Activated T-helper 1 cell treated with anti-CD3 and anti-CD28 coated beads, Interleukin-12 subunit alpha, Interleukin-12 subunit beta, Interleukin-2, Interleukin-4 antibody, amounts not matched to agents 30 ng/mL and 10 ng/mL and 1 ng/mL, durations not matched to agents 14 hours and 24 hours and 36 hours (primary cell): ENCODE measurements at regions not wholly inside any gene's neighbourhood (a gene's known extent, or its start where the extent isn't known, plus 50 kb on each side); places are given as distances from the start of the nearest gene placed in this dataset.

ENCODE experiments used
- DNase-seq: peaks from one replicate; pipeline ENCODE4 v3.0.0; 2021; ENCODE audit warnings: low spot score
- H3K27ac Mint-ChIP-seq: one replicate; pipeline ENCODE4 v1.8.0; 2021; ENCODE audit warnings: mild to moderate bottlenecking, mixed read lengths
- H3K27me3 Mint-ChIP-seq: one replicate; pipeline ENCODE4 v1.8.0; 2022; ENCODE audit warnings: mild to moderate bottlenecking, moderate library complexity, mixed read lengths; ENCODE audit not compliant: insufficient read depth
- H3K36me3 Mint-ChIP-seq: one replicate; pipeline ENCODE4 v1.8.0; 2021; ENCODE audit warnings: low read depth, mixed read lengths
- H3K4me1 Mint-ChIP-seq: one replicate; pipeline ENCODE4 v1.8.0; 2021; ENCODE audit warnings: low read depth, mixed read lengths
- H3K4me3 Mint-ChIP-seq: one replicate; pipeline ENCODE4 v1.8.0; 2021; ENCODE audit warnings: mild to moderate bottlenecking, moderate library complexity, mixed read lengths
- H3K9me3 Mint-ChIP-seq: one replicate; pipeline ENCODE4 v1.8.0; 2021; ENCODE audit warnings: mixed read lengths
- intact Hi-C: fragments of 100-400 bp; cut with micrococcal nuclease; formaldehyde crosslinking; loops from one replicate; pipeline ENCODE4 v1.15.1; 2024

DNA sequence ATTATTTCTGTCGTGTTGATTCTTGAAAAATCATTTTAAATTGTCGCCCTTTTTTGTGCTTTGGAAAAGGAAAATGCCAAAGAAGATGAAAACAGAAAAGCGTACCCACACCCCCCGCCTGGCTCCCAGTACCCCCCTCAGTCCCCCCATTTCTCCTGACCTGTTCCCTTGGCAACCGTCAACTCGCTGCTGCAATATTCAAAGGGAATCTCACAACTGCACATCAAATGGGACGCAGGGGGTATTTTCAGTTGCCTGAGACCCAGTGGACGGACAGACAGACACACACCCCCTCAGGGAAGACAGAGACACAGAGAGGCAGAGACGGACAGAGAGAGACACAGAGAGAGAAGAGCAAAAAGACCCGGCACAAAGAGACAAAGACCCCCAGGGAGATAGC, 83.5 kb upstream of the PRR20G start:
- intact Hi-C loops, result no loop called here
- no peak for DNase-seq
- Mint-ChIP-seq H3K4me3 (no peak overlapping the region), H3K27ac (no peak overlapping the region), H3K27me3 (peaks cover 2% of the 10 kb centered on the region), H3K9me3 (no peaks in the 10 kb centered on the region), H3K36me3 (no peaks in the 10 kb centered on the region), H3K4me1 (no peaks in the 10 kb centered on the region)

DNA sequence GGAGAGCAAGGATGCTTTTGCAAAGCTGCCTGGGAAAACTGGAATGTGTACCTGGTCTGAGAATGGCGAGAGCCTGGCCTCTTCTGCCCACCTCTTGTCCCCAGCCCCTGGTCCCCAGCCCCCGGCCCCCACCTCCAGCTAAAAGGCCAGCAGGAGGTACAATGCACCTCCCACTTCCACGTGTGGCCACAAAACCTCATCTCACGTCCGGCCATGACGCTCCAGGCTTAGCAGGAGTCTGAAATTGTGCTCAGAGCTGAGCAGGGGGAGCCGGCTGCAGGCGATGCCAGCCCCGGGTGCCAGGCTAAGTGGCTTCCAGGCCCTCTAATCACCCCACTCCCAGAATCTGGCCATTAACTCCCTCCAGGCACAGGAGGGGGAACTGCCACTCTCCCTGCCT, 83.1 kb upstream of the PRR20G start:
- no peaks in the 10 kb centered on the region for H3K36me3 Mint-ChIP-seq

DNA sequence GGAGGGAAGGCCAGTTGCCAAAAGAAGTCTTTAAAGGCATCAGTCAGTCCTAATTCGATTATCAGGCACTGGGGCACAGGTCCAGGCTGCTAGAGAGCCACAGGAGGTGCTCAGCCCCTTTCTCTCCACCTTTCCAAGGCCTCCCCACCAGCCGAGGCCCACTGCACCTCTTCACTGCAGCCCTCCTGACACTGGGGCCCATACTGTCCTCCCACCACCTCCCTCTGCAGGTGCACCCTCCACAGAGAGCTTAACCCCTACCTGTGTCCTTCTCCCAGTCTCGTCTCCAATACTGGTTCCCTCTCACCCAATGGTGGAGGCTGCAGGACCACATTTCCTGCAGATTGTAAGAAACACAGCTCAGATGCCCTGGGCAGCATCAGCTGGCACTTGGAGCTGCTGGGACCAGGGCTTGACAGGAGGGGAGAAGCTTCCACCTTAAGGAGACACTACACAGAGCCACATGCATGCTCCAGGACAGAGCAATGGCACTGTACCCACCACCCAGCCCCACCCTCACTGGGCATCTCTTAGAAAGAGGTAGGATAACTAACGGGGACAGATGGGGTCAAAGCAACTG, 81.6 kb upstream of the PRR20G start:
- H3K4me1 Mint-ChIP-seq, result no peaks in the 10 kb centered on the region
- intact Hi-C loops, result no loop called here
- no peak overlapping the region for H3K4me3 Mint-ChIP-seq
- no peak for DNase-seq
- peaks cover 2% of the 10 kb centered on the region for H3K27me3 Mint-ChIP-seq
- no peaks in the 10 kb centered on the region for H3K9me3 Mint-ChIP-seq
- no peaks in the 10 kb centered on the region for H3K36me3 Mint-ChIP-seq
- H3K27ac Mint-ChIP-seq, result no peak overlapping the region

More for the DNA sequence above, 83.1 kb upstream of the PRR20G start:
- no peaks in the 10 kb centered on the region for H3K9me3 Mint-ChIP-seq
- H3K27ac Mint-ChIP-seq, result no peak overlapping the region
- DNase-seq, result no peak
- peaks cover 2% of the 10 kb centered on the region for H3K27me3 Mint-ChIP-seq
- H3K4me1 Mint-ChIP-seq, result no peaks in the 10 kb centered on the region
- intact Hi-C loops, result no loop called here
- H3K4me3 Mint-ChIP-seq, result no peak overlapping the region

DNA sequence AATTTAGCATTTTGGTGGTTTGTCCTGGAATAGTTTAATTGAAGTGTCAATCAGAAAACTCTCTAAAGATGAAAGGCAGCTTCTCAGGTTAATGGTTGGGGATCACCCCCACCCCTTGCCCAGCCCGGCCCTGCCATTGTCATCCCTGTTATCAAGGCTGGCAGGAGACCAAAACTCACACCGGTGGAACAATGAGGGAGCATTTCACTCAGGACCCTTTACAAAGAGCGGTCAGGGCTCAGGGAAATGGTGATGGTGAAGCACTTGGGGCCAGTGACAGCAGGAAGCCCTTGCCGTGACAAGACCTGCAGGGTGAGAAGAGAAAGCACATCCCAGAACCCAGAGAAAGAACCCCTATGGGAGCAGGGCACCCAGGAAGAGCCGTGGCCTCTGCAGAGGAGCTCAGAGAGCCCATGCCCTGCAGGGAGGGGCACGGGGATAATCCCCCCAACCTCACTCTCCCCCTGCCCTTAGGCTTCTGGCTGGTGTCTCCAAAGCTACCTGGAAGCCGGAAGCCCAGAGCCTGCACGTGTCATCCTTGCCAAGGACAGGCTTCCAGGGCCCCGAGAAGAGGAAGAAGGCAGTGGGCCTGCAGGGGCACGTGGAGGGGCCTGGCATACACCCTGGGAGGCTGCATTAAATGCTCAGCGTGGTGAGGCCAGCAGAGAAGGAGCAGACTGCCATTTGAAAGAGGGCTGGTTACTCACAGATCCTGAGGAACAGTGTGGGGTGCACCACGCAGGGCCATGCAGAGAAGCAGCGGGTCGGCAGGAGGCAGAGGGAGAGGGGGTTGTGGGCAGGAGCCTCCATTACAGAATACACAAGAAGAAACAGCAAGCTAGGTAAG, 80.6 kb upstream of the PRR20G start:
- Mint-ChIP-seq H3K27ac (no peak overlapping the region), H3K9me3 (no peaks in the 10 kb centered on the region), H3K36me3 (no peaks in the 10 kb centered on the region), H3K4me1 (no peaks in the 10 kb centered on the region), H3K4me3 (no peak overlapping the region), H3K27me3 (peaks cover 2% of the 10 kb centered on the region)
- DNase-seq, result no peak
- intact Hi-C loops, result no loop called here

DNA sequence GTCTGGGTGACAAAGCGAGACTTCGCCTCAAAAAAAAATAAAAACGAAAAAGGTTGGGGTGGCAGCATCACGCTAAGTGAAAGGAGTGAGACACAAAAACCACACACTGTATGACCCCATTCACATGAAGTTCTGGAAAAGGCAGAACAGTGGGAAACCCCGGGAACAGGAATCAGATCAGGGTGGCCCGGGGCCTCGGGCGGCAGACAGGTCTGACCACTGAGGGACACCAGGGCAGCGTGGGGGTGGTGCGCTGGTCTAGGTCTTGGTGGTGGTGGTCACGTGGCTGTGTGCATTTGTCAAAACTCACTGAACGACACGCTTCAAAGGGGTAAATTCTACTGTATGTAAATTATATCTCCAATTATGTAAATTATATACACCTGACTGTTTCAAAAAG, 79.7 kb upstream of the PRR20G start:
- peaks cover 2% of the 10 kb centered on the region for H3K27me3 Mint-ChIP-seq
- DNase-seq, result no peak
- peak overlapping the region; percentile 45 for H3K27ac Mint-ChIP-seq
- intact Hi-C loops, result no loop called here
- no peaks in the 10 kb centered on the region for H3K9me3 Mint-ChIP-seq
- H3K4me3 Mint-ChIP-seq, result no peak overlapping the region
- no peaks in the 10 kb centered on the region for H3K4me1 Mint-ChIP-seq
- no peaks in the 10 kb centered on the region for H3K36me3 Mint-ChIP-seq

DNA sequence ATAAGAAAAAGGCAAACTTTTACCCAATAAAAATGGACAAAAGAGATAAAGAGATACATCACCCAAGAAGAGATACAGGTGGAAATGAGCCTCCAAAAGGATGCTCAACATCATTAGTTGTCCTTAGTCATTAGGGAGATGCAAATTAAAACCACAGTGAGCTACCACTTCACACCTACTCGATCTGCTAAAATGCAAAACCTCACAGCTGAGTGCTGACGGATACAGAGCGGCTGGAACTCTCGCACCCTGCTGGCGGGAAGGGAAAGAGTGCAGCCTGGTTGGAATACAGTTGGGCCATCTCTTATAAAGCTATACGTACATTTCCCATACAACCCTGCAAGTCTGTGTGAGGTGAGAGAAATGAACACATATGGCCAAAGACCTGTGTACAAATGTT, 78.5 kb upstream of the PRR20G start:
- H3K4me3 Mint-ChIP-seq, result no peak overlapping the region
- no peaks in the 10 kb centered on the region for H3K9me3 Mint-ChIP-seq
- peaks cover 2% of the 10 kb centered on the region for H3K27me3 Mint-ChIP-seq
- no peak overlapping the region for H3K27ac Mint-ChIP-seq
- no peak for DNase-seq
- H3K4me1 Mint-ChIP-seq, result no peaks in the 10 kb centered on the region
- H3K36me3 Mint-ChIP-seq, result no peaks in the 10 kb centered on the region
- intact Hi-C loops, result no loop called here

DNA sequence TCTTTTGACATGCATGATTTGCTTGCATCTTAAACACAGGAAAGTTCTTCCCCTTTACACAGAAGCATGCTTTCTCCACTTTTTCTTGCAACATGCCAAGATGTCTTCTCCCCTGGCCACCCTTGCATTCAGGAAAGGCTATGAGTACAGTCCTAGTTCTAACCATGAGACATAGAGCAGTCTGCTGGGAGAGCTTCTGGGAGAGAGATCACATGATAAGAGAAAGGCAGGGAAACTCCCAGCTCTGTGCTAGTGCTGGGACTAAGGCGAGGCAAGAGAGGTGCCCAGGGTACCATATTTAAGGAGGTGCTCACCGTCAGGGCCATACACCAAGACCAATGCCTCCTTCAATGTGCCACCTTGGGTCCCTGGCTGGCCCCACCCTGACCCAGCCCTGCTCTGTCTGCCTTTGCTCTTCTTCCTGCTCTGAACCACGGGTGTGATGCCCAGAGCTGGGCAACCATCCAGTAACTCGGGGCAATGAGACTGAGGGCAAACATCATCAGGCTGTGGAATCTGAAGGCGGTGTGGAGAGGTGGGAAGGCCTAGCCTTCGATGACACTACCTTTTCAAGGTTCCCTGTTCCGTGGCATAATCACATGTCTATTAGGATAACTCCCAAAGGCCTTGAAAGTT, 77.4 kb upstream of the PRR20G start:
- intact Hi-C loops, result no loop called here
- no peak overlapping the region for H3K4me3 Mint-ChIP-seq

DNA sequence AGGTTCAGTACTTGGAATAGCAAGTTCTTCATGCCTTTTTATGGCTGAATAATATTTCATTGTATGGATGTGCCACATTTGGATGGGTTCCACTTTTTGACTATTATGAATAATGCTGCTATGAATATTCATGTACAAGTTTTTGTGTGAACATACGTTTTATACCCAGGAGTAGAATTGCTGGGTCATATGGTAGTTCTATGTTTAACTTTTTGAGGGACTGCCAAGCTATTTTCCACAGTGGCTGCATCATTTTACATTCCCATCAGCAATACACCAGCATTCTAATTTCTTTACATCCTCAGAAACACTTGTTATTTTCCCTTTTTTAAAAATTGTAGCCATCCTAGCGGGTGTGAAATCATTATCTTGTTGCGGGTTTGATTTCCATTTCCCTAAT, 76.0 kb upstream of the PRR20G start:
- Mint-ChIP-seq H3K27me3 (peaks cover 2% of the 10 kb centered on the region), H3K4me3 (no peak overlapping the region), H3K27ac (no peak overlapping the region), H3K9me3 (no peaks in the 10 kb centered on the region), H3K36me3 (no peaks in the 10 kb centered on the region), H3K4me1 (no peaks in the 10 kb centered on the region)
- no peak for DNase-seq
- intact Hi-C loops, result no loop called here

More for the DNA sequence above, 77.4 kb upstream of the PRR20G start:
- H3K36me3 Mint-ChIP-seq, result no peaks in the 10 kb centered on the region
- no peaks in the 10 kb centered on the region for H3K4me1 Mint-ChIP-seq
- peaks cover 2% of the 10 kb centered on the region for H3K27me3 Mint-ChIP-seq
- H3K27ac Mint-ChIP-seq, result no peak overlapping the region
- DNase-seq, result no peak
- H3K9me3 Mint-ChIP-seq, result no peaks in the 10 kb centered on the region

DNA sequence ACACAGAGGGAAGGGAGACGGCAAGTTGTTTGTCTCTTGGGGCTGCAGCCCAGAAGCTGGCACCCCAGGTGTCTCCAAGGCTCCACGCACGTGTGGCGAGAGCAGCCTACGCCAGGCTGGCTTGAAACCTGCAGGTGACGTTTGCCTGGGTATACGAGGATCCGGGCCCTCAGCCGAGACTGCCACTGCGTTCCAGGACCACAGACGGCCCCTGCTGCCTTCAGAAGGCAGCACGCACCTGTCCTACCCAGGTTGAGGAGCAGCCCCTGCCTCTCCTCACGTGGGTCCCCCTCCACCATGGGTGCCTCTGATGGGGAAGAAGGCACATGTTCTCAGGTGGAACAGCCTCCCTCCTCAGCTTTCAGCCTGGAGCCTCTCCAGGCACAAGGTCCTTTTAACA, 75.3 kb upstream of the PRR20G start:
- Mint-ChIP-seq H3K9me3 (peaks cover 4% of the 10 kb centered on the region), H3K27me3 (peaks cover 3% of the 10 kb centered on the region), H3K4me3 (no peak overlapping the region), H3K36me3 (no peaks in the 10 kb centered on the region), H3K27ac (no peak overlapping the region), H3K4me1 (no peaks in the 10 kb centered on the region)
- no peak for DNase-seq
- intact Hi-C loops, result no loop called here

DNA sequence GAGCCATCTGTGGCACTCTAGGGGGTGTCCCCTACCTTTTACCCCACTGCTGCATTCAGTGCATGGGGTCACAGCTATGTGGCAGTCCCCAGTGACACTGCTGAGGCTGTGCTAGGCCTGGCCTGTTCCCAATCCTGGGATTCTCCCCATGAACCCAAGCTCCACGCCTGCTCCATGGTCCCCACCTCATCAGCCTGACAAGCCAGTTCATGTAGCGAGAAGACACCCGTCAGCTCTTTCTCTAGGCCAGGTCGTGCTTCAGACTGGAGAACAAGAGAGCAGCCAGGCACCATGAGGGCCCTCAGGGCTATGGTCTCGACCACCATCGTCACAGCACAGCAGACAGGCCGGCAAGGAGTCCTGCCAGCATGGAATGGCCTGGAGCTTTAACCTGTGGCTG, 72.8 kb upstream of the PRR20G start:
- Mint-ChIP-seq H3K27ac (no peak overlapping the region), H3K36me3 (no peaks in the 10 kb centered on the region), H3K4me1 (no peaks in the 10 kb centered on the region), H3K27me3 (peaks cover 2% of the 10 kb centered on the region), H3K4me3 (no peak overlapping the region), H3K9me3 (peaks cover 19% of the 10 kb centered on the region)
- no peak for DNase-seq
- intact Hi-C loops, result no loop called here

DNA sequence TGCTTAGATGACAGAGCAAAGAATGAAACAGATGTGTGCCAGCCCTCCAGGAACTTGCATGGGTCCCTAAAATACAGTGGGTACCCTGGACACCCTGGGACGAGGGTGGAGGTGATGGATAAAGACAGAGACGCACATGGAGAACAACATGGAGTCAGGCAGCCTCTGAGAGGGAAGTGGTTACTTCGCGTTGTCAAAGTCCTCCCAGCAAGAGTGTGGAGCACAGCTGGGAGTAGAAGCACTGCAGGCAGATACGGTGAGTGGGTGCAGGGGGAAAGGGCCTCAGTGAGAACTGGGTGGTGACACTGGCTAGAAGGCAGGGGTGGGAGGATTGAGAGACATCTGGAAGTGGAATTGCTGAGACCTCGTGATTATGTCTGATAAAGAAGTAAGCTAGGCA, 70.8 kb upstream of the PRR20G start:
- intact Hi-C loops, result no loop called here
- H3K9me3 Mint-ChIP-seq, result peaks cover 19% of the 10 kb centered on the region
- no peak overlapping the region for H3K4me3 Mint-ChIP-seq
- DNase-seq, result no peak
- H3K4me1 Mint-ChIP-seq, result no peaks in the 10 kb centered on the region
- peaks cover 2% of the 10 kb centered on the region for H3K27me3 Mint-ChIP-seq
- no peaks in the 10 kb centered on the region for H3K36me3 Mint-ChIP-seq
- no peak overlapping the region for H3K27ac Mint-ChIP-seq

DNA sequence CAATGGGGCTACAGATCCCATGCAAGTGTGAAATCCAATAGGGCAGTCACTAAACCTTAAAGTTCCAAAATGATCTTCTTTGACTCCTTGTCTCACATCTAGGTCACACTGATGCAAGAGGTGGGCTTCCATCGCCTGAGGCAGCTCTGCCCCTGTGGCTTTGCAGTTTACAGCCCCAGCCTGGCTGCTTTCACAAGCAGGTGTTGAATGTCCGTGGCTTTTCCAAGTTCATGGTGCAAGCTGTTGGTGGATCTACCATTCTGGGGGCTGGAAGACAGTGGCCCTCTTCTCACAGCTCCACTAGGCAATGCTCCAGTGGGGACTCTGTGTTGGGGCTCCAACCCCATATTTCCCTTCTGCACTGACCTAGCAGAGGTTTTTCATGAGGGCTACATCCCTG, 68.5 kb upstream of the PRR20G start:
- intact Hi-C loops, result no loop called here
- Mint-ChIP-seq H3K27ac (no peak overlapping the region), H3K9me3 (peaks cover 19% of the 10 kb centered on the region), H3K4me1 (no peaks in the 10 kb centered on the region), H3K36me3 (no peaks in the 10 kb centered on the region), H3K4me3 (no peak overlapping the region), H3K27me3 (peaks cover 2% of the 10 kb centered on the region)
- DNase-seq, result no peak

DNA sequence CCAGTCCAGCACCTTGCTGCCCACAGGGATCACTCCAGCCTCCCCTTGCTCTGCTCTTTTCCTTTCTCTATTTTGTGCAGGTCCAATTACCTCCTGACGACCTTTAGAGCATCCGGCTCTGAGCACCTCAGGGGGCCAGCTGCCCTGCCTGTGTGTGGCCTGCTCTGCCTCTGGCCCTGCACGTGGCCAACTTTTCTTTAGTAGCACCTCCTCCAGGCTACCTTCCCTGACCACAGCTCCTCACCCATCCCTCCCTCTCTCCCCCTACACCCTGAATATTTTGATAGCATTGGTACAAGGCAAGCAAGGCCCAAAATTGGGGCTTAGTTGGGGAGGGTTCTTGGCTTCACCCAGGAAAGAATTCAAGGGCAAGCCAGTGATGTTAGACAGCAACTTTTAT, 66.9 kb upstream of the PRR20G start:
- H3K27me3 Mint-ChIP-seq, result peaks cover 2% of the 10 kb centered on the region
- no peak overlapping the region for H3K4me3 Mint-ChIP-seq
- H3K27ac Mint-ChIP-seq, result no peak overlapping the region
- no peaks in the 10 kb centered on the region for H3K36me3 Mint-ChIP-seq
- DNase-seq, result no peak
- H3K4me1 Mint-ChIP-seq, result no peaks in the 10 kb centered on the region
- peaks cover 19% of the 10 kb centered on the region for H3K9me3 Mint-ChIP-seq
- intact Hi-C loops, result no loop called here
